ENCODE measurements at regions not wholly inside any gene's neighbourhood (a gene's known extent, or its start where the extent isn't known, plus 50 kb on each side); places are given as distances from the start of the nearest gene placed in this dataset.
"Not testable (repeated sequence)": the region's sequence is repeated elsewhere in the genome, so short reads cannot be mapped to it uniquely, and the experiment has no call there.

GRCh38 chr3:161602475-161602874 is 105.9 kb downstream of the OTOL1 start:
- no peak for DNase-seq

- DNase-seq, result no peak
Measured at GRCh38 chr3:161602918-161603317, 106.3 kb downstream of the OTOL1 start.

- no peak for DNase-seq
Measured at GRCh38 chr3:161607056-161607455, 110.4 kb downstream of the OTOL1 start.

GRCh38 chr3:161619351-161619750 is 122.7 kb downstream of the OTOL1 start:
- no peak for DNase-seq

- DNase-seq, result no peak
Measured at GRCh38 chr3:161630794-161631193, 134.2 kb downstream of the OTOL1 start.

- no peak for DNase-seq
Measured at GRCh38 chr3:161631536-161631935, 134.9 kb downstream of the OTOL1 start.

- no peak for DNase-seq
Measured at GRCh38 chr3:161637559-161637958, 141.0 kb downstream of the OTOL1 start.

- DNase-seq, result not testable (repeated sequence)
Measured at GRCh38 chr3:161639095-161639494, 142.5 kb downstream of the OTOL1 start.

GRCh38 chr3:161640181-161640580 is 143.6 kb downstream of the OTOL1 start:
- DNase-seq, result no peak

- no peak for DNase-seq
Measured at GRCh38 chr3:161641287-161641686, 144.7 kb downstream of the OTOL1 start.

GRCh38 chr3:161644891-161645635 is 148.5 kb downstream of the OTOL1 start:
- no peak for DNase-seq

GRCh38 chr3:161647936-161648470 is 151.4 kb downstream of the OTOL1 start:
- no peak for DNase-seq

- no peak for DNase-seq
Measured at GRCh38 chr3:161649900-161650484, 153.4 kb downstream of the OTOL1 start.

- DNase-seq, result no peak
Measured at GRCh38 chr3:161657786-161658185, 161.2 kb downstream of the OTOL1 start.

- no peak for DNase-seq
Measured at GRCh38 chr3:161671141-161671540, 174.5 kb downstream of the OTOL1 start.

- no peak for DNase-seq
Measured at GRCh38 chr3:161672478-161672877, 175.9 kb downstream of the OTOL1 start.

GRCh38 chr3:161673866-161674265 is 177.3 kb downstream of the OTOL1 start:
- DNase-seq, result no peak

GRCh38 chr3:161674402-161674801 is 177.8 kb downstream of the OTOL1 start:
- no peak for DNase-seq

GRCh38 chr3:161681831-161682230 is 185.2 kb downstream of the OTOL1 start:
- DNase-seq, result not testable (repeated sequence)

- no peak for DNase-seq
Measured at GRCh38 chr3:161682715-161683114, 186.1 kb downstream of the OTOL1 start.

GRCh38 chr3:161689584-161690298 is 193.1 kb downstream of the OTOL1 start:
- DNase-seq, result no peak

- DNase-seq, result no peak
Measured at GRCh38 chr3:161690299-161690620, 193.7 kb downstream of the OTOL1 start.

- no peak for DNase-seq
Measured at GRCh38 chr3:161691677-161692076, 195.1 kb downstream of the OTOL1 start.

Measured in activated T-cell treated with anti-CD3 and anti-CD28 coated beads, Interleukin-2, amount 50 U/mL, for 48 hours (primary cell).